GM12891 (cell line): ENCODE measurements at regions not wholly inside any gene's neighbourhood (a gene's known extent, or its start where the extent isn't known, plus 50 kb on each side); places are given as distances from the start of the nearest gene placed in this dataset.

Source experiments
- PAX5 ChIP-seq: IDR thresholded peaks from 2 replicates; pipeline ENCODE4 v1.6.1; 2011; ENCODE audit warnings: low read length, moderate library complexity, mild to moderate bottlenecking; ENCODE audit not compliant: insufficient read depth, severe bottlenecking
- POLR2A ChIP-seq: IDR thresholded peaks from 2 replicates; pipeline ENCODE4 v1.6.1; 2011; ENCODE audit warnings: low read depth, low read length, control low read depth
- POLR2AphosphoS5 ChIP-seq: IDR thresholded peaks from 2 replicates; pipeline ENCODE4 v1.6.1; 2011; ENCODE audit warnings: low read depth, low read length, control low read depth
- SPI1 ChIP-seq: IDR thresholded peaks from 2 replicates; pipeline ENCODE4 v1.6.1; 2011; ENCODE audit warnings: low read depth, low read length, control low read depth
- TAF1 ChIP-seq: IDR thresholded peaks from 2 replicates; pipeline ENCODE4 v1.6.1; 2011; ENCODE audit warnings: low read depth, low read length, control low read depth

- TF ChIP-seq POLR2A (no peak), POLR2AphosphoS5 (no peak), SPI1 (no peak), PAX5 (no peak), TAF1 (no peak)
Measured at GRCh38 chr4:36471903-36472302, 190.5 kb downstream of the DTHD1 start.
